ENCODE measurements at regions not wholly inside any gene's neighbourhood (a gene's known extent, or its start where the extent isn't known, plus 50 kb on each side); places are given as distances from the start of the nearest gene placed in this dataset.

DNA sequence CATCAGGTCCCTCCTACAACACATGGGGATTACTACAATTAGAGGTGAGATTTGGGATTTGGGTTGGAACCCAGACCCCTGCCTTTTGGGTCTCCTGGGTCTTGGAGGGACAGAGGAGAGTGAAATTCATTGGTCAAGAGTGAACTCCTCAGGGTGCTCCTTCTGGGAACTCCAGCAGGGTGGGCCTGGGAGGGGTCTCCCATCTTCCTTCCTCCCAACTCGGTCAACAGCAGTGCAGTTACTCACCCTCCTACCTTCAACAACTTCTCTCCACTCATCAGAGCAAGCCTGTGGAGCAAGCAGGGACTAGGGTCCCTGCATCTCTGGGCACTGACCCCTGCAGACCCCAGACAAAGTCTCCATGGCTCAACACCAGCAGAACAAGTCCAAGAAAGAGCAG lies 89.3 kb upstream of the TMPRSS2 start:
- no peak for DNase-seq
- Histone ChIP-seq H3K27me3 (ENCODE audit: control insufficient read depth in 3 of 3, insufficient read depth in 3 of 3, low read length in 2 of 3) (no peaks in the 10 kb centered on the region), H3K4me3 (no peak overlapping the region), H3K36me3 (ENCODE audit: control insufficient read depth in 4 of 4, insufficient read depth in 4 of 4, low read length in 4 of 4) (no peaks in the 10 kb centered on the region), H3K9ac (ENCODE audit: insufficient read depth in 1 of 2, low read length in 2 of 2) (no peak overlapping the region), H3K9me3 (ENCODE audit: control insufficient read depth in 4 of 4, insufficient read depth in 3 of 4, low read length in 3 of 4) (no peaks in the 10 kb centered on the region), H3K4me1 (ENCODE audit: control insufficient read depth in 5 of 5, insufficient read depth in 5 of 5, low read length in 5 of 5) (peaks cover 0 to 11% (median 0%) of the 10 kb centered on the region in 5 donors), H3K27ac (ENCODE audit: low read depth in 1 of 2, low read length in 1 of 2) (no peak overlapping the region)
- TF ChIP-seq, protein P1, sequence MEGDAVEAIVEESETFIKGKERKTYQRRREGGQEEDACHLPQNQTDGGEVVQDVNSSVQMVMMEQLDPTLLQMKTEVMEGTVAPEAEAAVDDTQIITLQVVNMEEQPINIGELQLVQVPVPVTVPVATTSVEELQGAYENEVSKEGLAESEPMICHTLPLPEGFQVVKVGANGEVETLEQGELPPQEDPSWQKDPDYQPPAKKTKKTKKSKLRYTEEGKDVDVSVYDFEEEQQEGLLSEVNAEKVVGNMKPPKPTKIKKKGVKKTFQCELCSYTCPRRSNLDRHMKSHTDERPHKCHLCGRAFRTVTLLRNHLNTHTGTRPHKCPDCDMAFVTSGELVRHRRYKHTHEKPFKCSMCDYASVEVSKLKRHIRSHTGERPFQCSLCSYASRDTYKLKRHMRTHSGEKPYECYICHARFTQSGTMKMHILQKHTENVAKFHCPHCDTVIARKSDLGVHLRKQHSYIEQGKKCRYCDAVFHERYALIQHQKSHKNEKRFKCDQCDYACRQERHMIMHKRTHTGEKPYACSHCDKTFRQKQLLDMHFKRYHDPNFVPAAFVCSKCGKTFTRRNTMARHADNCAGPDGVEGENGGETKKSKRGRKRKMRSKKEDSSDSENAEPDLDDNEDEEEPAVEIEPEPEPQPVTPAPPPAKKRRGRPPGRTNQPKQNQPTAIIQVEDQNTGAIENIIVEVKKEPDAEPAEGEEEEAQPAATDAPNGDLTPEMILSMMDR (IDR thresholded peaks at IDR 0.05; ENCODE audit: control extremely low read depth, extremely low read depth) = no peak
- ATAC-seq (ENCODE audit: insufficient read depth, low FRiP score) = no peak
- 78 to 94% methylated on average over 1 of the region's 1 CpG for WGBS, 2 donors

DNA sequence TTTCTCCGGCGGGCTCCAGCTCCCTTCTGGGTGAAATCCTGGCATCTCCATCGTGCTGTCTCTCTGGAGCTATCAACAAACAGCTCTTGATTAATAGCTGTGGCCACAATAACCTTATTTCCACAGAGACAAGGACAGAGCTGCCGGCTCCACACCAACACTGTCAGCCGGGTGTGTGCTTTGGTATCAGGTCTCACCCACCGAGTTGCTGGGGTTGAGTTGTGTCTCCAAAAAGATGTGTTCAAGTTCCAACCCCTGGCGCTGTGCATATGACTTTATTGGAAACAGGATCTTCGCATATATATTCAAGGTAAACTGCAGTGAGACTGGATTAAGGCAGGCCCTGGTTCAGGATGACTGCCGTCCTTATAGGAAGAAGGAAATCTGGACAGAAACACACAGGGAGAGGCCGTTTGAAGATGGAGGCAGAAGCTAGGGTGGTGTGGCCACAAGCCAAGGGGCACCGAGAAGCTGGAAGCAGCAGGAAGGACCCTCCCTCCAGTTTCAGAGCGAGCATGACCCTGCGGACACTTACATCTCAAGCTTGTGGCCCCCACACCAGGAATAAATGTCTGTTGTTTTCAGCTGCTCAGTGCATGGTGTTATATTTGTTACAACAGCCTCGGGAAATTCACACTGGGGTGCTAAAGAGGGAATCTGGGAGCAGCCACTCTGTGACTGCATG lies 88.4 kb upstream of the TMPRSS2 start:
- WGBS, 2 donors = 86 to 87% methylated on average over 14 of the region's 14 CpGs
- no peaks in the 10 kb centered on the region for H3K27me3 ChIP-seq (ENCODE audit: control insufficient read depth in 3 of 3, insufficient read depth in 3 of 3, low read length in 2 of 3)
- H3K9ac ChIP-seq (ENCODE audit: insufficient read depth in 1 of 2, low read length in 2 of 2) = no peak overlapping the region
- TF ChIP-seq, protein P1 (IDR thresholded peaks at IDR 0.05; ENCODE audit: control extremely low read depth, extremely low read depth) = no peak
- H3K9me3 ChIP-seq (ENCODE audit: control insufficient read depth in 4 of 4, insufficient read depth in 3 of 4, low read length in 3 of 4) = no peaks in the 10 kb centered on the region
- no peak overlapping the region for H3K27ac ChIP-seq (ENCODE audit: low read depth in 1 of 2, low read length in 1 of 2)
- H3K4me1 ChIP-seq (ENCODE audit: control insufficient read depth in 5 of 5, insufficient read depth in 5 of 5, low read length in 5 of 5) = peaks cover 0 to 11% (median 0%) of the 10 kb centered on the region in 5 donors
- no peak for DNase-seq
- ATAC-seq (ENCODE audit: insufficient read depth, low FRiP score) = no peak
- no peak overlapping the region for H3K4me3 ChIP-seq
- H3K36me3 ChIP-seq (ENCODE audit: control insufficient read depth in 4 of 4, insufficient read depth in 4 of 4, low read length in 4 of 4) = no peaks in the 10 kb centered on the region

DNA sequence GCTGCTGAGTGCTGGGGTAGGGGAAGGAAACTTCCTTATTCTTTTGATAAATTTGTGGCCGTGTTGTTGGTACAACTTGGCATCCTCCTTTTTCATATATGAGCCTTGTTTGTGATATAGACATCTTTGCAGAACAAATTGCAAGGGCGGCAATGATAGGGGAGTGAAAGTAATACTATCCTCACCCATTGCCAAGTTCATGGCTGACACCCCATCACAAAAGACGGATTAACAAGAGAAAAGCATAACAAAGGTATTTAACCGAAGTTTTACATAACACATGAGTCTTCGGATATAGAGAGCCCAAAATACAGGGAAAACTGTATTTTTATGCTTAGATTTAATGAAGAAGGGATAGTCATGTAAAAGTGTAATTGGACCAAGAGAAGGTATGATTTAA lies 86.3 kb upstream of the TMPRSS2 start:
- peaks cover 0 to 7% (median 0%) of the 10 kb centered on the region in 5 donors for H3K4me1 ChIP-seq (ENCODE audit: control insufficient read depth in 5 of 5, insufficient read depth in 5 of 5, low read length in 5 of 5)
- H3K36me3 ChIP-seq (ENCODE audit: control insufficient read depth in 4 of 4, insufficient read depth in 4 of 4, low read length in 4 of 4) = no peaks in the 10 kb centered on the region
- no peak for ATAC-seq (ENCODE audit: insufficient read depth, low FRiP score)
- H3K27me3 ChIP-seq (ENCODE audit: control insufficient read depth in 3 of 3, insufficient read depth in 3 of 3, low read length in 2 of 3) = no peaks in the 10 kb centered on the region
- H3K27ac ChIP-seq (ENCODE audit: low read depth in 1 of 2, low read length in 1 of 2) = peak overlapping the region in 1 of 2 donors; percentile 73
- no peak overlapping the region for H3K9ac ChIP-seq (ENCODE audit: insufficient read depth in 1 of 2, low read length in 2 of 2)
- peaks cover 0 to 1% (median 0%) of the 10 kb centered on the region in 4 donors for H3K9me3 ChIP-seq (ENCODE audit: control insufficient read depth in 4 of 4, insufficient read depth in 3 of 4, low read length in 3 of 4)
- DNase-seq = no peak
- WGBS, 2 donors = 42 to 64% methylated on average over 5 of the region's 5 CpGs
- no peak overlapping the region for H3K4me3 ChIP-seq
- TF ChIP-seq, protein P1 (IDR thresholded peaks at IDR 0.05; ENCODE audit: control extremely low read depth, extremely low read depth) = no peak

DNA sequence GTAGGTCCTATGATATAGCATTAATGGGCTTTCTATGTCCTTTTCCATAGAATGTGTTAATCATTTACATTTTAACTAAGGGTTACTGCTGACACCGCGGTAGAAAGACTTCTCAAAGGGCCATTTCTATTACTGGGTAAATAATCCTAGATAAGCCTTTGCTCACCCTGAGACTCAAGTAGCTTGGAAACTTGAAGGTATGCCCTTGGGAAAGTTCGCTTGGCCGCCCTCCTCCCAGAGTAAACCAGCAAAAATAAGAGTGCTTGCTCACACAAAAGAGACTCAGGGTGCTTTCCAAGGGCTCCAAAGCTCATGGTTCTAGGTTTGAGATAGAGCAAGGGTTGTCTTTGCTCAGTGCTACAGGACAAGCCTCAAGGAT lies 85.8 kb upstream of the TMPRSS2 start:
- H3K36me3 ChIP-seq (ENCODE audit: control insufficient read depth in 4 of 4, insufficient read depth in 4 of 4, low read length in 4 of 4) = no peaks in the 10 kb centered on the region
- H3K27me3 ChIP-seq (ENCODE audit: control insufficient read depth in 3 of 3, insufficient read depth in 3 of 3, low read length in 2 of 3) = no peaks in the 10 kb centered on the region
- H3K4me1 ChIP-seq (ENCODE audit: control insufficient read depth in 5 of 5, insufficient read depth in 5 of 5, low read length in 5 of 5) = peaks cover 0 to 7% (median 0%) of the 10 kb centered on the region in 5 donors
- TF ChIP-seq, protein P1 (IDR thresholded peaks at IDR 0.05; ENCODE audit: control extremely low read depth, extremely low read depth) = no peak
- H3K4me3 ChIP-seq = no peak overlapping the region
- H3K27ac ChIP-seq (ENCODE audit: low read depth in 1 of 2, low read length in 1 of 2) = peak overlapping the region in 1 of 2 donors; percentile 73
- H3K9me3 ChIP-seq (ENCODE audit: control insufficient read depth in 4 of 4, insufficient read depth in 3 of 4, low read length in 3 of 4) = peaks cover 0 to 3% (median 0%) of the 10 kb centered on the region in 4 donors
- ATAC-seq (ENCODE audit: insufficient read depth, low FRiP score) (peak; percentile 60), DNase-seq (peak; percentile 59 to 82 (median 66))
- WGBS, 2 donors = 66 to 75% methylated on average over 4 of the region's 4 CpGs
- no peak overlapping the region for H3K9ac ChIP-seq (ENCODE audit: insufficient read depth in 1 of 2, low read length in 2 of 2)

All from lung (tissue), 11 donors.